K562 (cell line): ENCODE measurements at regions not wholly inside any gene's neighbourhood (a gene's known extent, or its start where the extent isn't known, plus 50 kb on each side); places are given as distances from the start of the nearest gene placed in this dataset.

Experiments used
- ATAC-seq: fragments of 200-7000 bp; cut with Tn5 transposase; 3 replicates; pipeline ENCODE4 v1.9.1; 2020; ENCODE audit warnings: moderate library complexity
- BruUV-seq: library from RNA; stranded (reverse); fragments of 400-500 nt; replicated peaks from 2 replicates; lab custom pipeline; 2021; lab: Mats Ljungman, UMichigan
- CTCF ChIA-PET: fragments of 300-600 bp; formaldehyde crosslinking; extraction: SDS; loops from one replicate; lab custom pipeline; 2021; ENCODE audit warnings: low intra/inter-chr PET ratio; lab: Yijun Ruan, JAX
- POLR2A ChIA-PET: fragments of 300-600, 350-650 bp; sonication (Branson Sonifier 250); formaldehyde crosslinking; extraction: SDS; loops from one replicate; lab custom pipeline; 2021; ENCODE audit warnings: antibody characterized with exemption, inconsistent platforms; lab: Yijun Ruan, JAX
- DNase-seq, 4 experiments: peaks; one replicate each; pipeline versions ENCODE4 v3.0.0 to v3.0.0-alpha.2; 2011 to 2018; ENCODE audit warnings: low spot score in 3 of 4, mixed read lengths in 3 of 4; ENCODE audit errors: extremely low read depth in 1 of 4
- FAIRE-seq: peaks from 2 replicates; lab custom pipeline; 2011; peaks lifted over from hg19 to GRCh38; lab: Jason Lieb, UNC
- H2AFZ ChIP-seq: 2 replicates; pipeline ENCODE4 v1.6.0; 2011; ENCODE audit warnings: low read depth, low read length, control low read depth, inconsistent platforms
- H3K27ac ChIP-seq: fragments of 200-600 bp; 3 replicates; pipeline ENCODE4 v1.8.0; 2011; ENCODE audit warnings: low read depth, mild to moderate bottlenecking, control low read depth, inconsistent platforms, low read length, moderate library complexity, mixed read lengths; ENCODE audit errors: extremely low read depth
- H3K27me3 ChIP-seq, 2 experiments: fragments of 300-600 bp in 1 of 2; 2 replicates in 1 of 2; 3 replicates in 1 of 2; pipeline versions ENCODE4 v1.6.0 to v1.8.0; 2011; ENCODE audit warnings: inconsistent platforms in 2 of 2, low read length in 2 of 2, mild to moderate bottlenecking in 1 of 2, mixed read lengths in 1 of 2, moderate library complexity in 1 of 2; ENCODE audit not compliant: control insufficient read depth in 2 of 2, insufficient read depth in 2 of 2
- H3K36me3 ChIP-seq: fragments of 300-600 bp; 3 replicates; pipeline ENCODE4 v1.8.0; 2011; ENCODE audit warnings: mild to moderate bottlenecking, low read length, inconsistent platforms; ENCODE audit not compliant: control insufficient read depth, insufficient read depth
- H3K4me1 ChIP-seq, 2 experiments: fragments of 200-600 bp in 1 of 2; replicated peaks in 1 of 2; 2 replicates in 1 of 2; 3 replicates in 1 of 2; pipeline versions ENCODE4 v1.5.1 to v1.8.0; 2011; ENCODE audit warnings: inconsistent platforms in 2 of 2, low read length in 2 of 2, mild to moderate bottlenecking in 1 of 2, mixed read lengths in 1 of 2, moderate library complexity in 1 of 2; ENCODE audit not compliant: control insufficient read depth in 2 of 2, insufficient read depth in 2 of 2
- H3K4me2 ChIP-seq: 2 replicates; pipeline ENCODE4 v1.6.1; 2011; ENCODE audit warnings: low read length, control low read depth, inconsistent platforms, mixed read lengths; ENCODE audit not compliant: insufficient read depth
- H3K4me3 ChIP-seq: fragments of 200-600 bp; sonication (generic), shearing (Covaris generic); 2 replicates; pipeline ENCODE4 v1.5.1; 2016; ENCODE audit warnings: control low read depth, inconsistent platforms
- H3K79me2 ChIP-seq: fragments of 200-600 bp; 3 replicates; pipeline ENCODE4 v1.8.0; 2011; ENCODE audit warnings: low read length, inconsistent platforms; ENCODE audit not compliant: control insufficient read depth, insufficient read depth
- H3K9ac ChIP-seq, 2 experiments: 2 replicates each; pipeline versions ENCODE4 v1.6.0 to v1.6.1; 2011; ENCODE audit warnings: low read depth in 2 of 2, low read length in 2 of 2, control low read depth in 1 of 2, inconsistent platforms in 1 of 2, mild to moderate bottlenecking in 1 of 2, mixed read lengths in 1 of 2; ENCODE audit not compliant: insufficient read depth in 1 of 2
- H3K9me1 ChIP-seq: one replicate; pipeline ENCODE4 v1.6.0; 2011; ENCODE audit warnings: inconsistent platforms, mild to moderate bottlenecking, low read length, moderate library complexity; ENCODE audit not compliant: control insufficient read depth, insufficient read depth
- H3K9me3 ChIP-seq: replicated peaks from 2 replicates; pipeline ENCODE4 v1.5.1; 2011; ENCODE audit warnings: low read depth, low read length, inconsistent platforms; ENCODE audit not compliant: control insufficient read depth, insufficient read depth
- H4K20me1 ChIP-seq: replicated peaks from 2 replicates; pipeline ENCODE4 v1.6.1; 2011; ENCODE audit warnings: low read length, inconsistent platforms, mixed read lengths; ENCODE audit not compliant: control insufficient read depth, insufficient read depth
- BMI1 ChIP-seq: fragments of 150-350 bp; IDR thresholded peaks from 2 replicates; pipeline ENCODE4 v1.6.1; 2014; ENCODE audit warnings: low read length
- CBFA2T3 ChIP-seq: fragments of 450-650 bp; IDR thresholded peaks from 2 replicates; pipeline ENCODE4 v1.6.1; 2017
- EP300 ChIP-seq: IDR thresholded peaks from 2 replicates; pipeline ENCODE4 v1.6.1; 2012; ENCODE audit warnings: low read length, improper control_type of control experiment
- FOSL1 ChIP-seq: fragments of 200-800 bp; sonication (Bioruptor generic); conservative IDR thresholded peaks from 2 replicates; pipeline ENCODE4 v1.6.1; 2016; ENCODE audit warnings: missing genetic modification characterization, missing compliant biosample characterization
- GATA2 ChIP-seq: sonication (generic); formaldehyde crosslinking; IDR thresholded peaks from 2 replicates; pipeline ENCODE4 v1.4.0; 2020; ENCODE audit warnings: mild to moderate bottlenecking, missing genetic modification reagents
- HDAC3 ChIP-seq: fragments of 450-650 bp; IDR thresholded peaks from 2 replicates; pipeline ENCODE4 v1.6.1; 2018; ENCODE audit warnings: borderline replicate concordance, mild to moderate bottlenecking, moderate library complexity; ENCODE audit not compliant: partially characterized antibody
- HNRNPK ChIP-seq: fragments of 200-400 bp; formaldehyde crosslinking; IDR thresholded peaks from one replicate; pipeline ENCODE4 v1.6.1; 2018; ENCODE audit warnings: mild to moderate bottlenecking, low read depth, low read length; ENCODE audit not compliant: poor library complexity, severe bottlenecking
- MXI1 ChIP-seq: IDR thresholded peaks from 2 replicates; pipeline ENCODE4 v1.6.1; 2011; ENCODE audit warnings: low read depth, mild to moderate bottlenecking, improper control_type of control experiment, low read length
- PKNOX1 ChIP-seq: fragments of 450-650 bp; IDR thresholded peaks from 2 replicates; pipeline ENCODE4 v1.6.1; 2016
- PRDM10 ChIP-seq: fragments of 450-650 bp; IDR thresholded peaks from 2 replicates; pipeline ENCODE4 v1.6.1; 2018; ENCODE audit not compliant: partially characterized antibody
- SP2 ChIP-seq: IDR thresholded peaks from 2 replicates; pipeline ENCODE4 v1.6.1; 2011; ENCODE audit warnings: mild to moderate bottlenecking, low read depth, low read length, moderate library complexity; ENCODE audit not compliant: poor library complexity, severe bottlenecking; ENCODE audit errors: extremely low read depth
- TSC22D4 ChIP-seq: fragments of 450-650 bp; IDR thresholded peaks from 2 replicates; pipeline ENCODE4 v1.6.1; 2016; ENCODE audit warnings: missing genetic modification characterization, missing biosample characterization, control low read depth
- ZBTB12 ChIP-seq: fragments of 250-450 bp; sonication (Bioruptor Pico); IDR thresholded peaks from 2 replicates; pipeline ENCODE4 v1.4.0; 2020
- ZNF354B ChIP-seq: fragments of 250-450 bp; sonication (Bioruptor Pico); IDR thresholded peaks from 2 replicates; pipeline ENCODE4 v1.4.0; 2020
- ZNF507 ChIP-seq: conservative IDR thresholded peaks from 2 replicates; pipeline ENCODE4 v1.6.1; 2017; ENCODE audit warnings: missing genetic modification characterization, missing compliant biosample characterization
- ZNF584 ChIP-seq: fragments of 200-800 bp; sonication (Bioruptor generic); IDR thresholded peaks from 2 replicates; pipeline ENCODE4 v1.6.1; 2016; ENCODE audit warnings: low read depth, mild to moderate bottlenecking, missing genetic modification characterization, missing compliant biosample characterization
- WGBS: fragments of 100-300 bp; shearing (Covaris generic); methylation state at CpG from one replicate; pipeline ENCODE4 v1.1.6; 2016; ENCODE audit warnings: low coverage, mixed read lengths; ENCODE audit not compliant: insufficient coverage; ENCODE audit errors: missing lambda C conversion rate; 5-methylcytosine and 5-hydroxymethylcytosine counted together
- in situ Hi-C: fragments of 300-500 bp; cut with MboI; formaldehyde crosslinking; loops from 4 replicates; pipeline ENCODE4 v1.15.0; 2018; ENCODE audit warnings: inconsistent platforms, mixed read lengths
- intact Hi-C: fragments of 100-400 bp; cut with micrococcal nuclease; formaldehyde crosslinking; loops from 2 replicates; pipeline ENCODE4 v1.14.2; 2022

- TF ChIP-seq BMI1 = no peak
- no peak for TF ChIP-seq SP2
- TF ChIP-seq MXI1 = no peak
- no peak for TF ChIP-seq ZNF507
These were observed 496.0 kb upstream of the MAP2 start (continued) for GRCh38 chr2:208927867-208928266.

- H3K4me2 ChIP-seq = 0 out of 2 replicates have a peak overlapping the region, but pooled peaks have one; percentile 7
- H3K9me1 ChIP-seq = no peaks in the 10 kb centered on the region
- CTCF ChIA-PET = no interaction called here
- DNase-seq (peak in 1 of 4 experiments; percentile 49), FAIRE-seq (no peak), ATAC-seq (peak; percentile 92)
- no peaks in the 10 kb centered on the region for H3K36me3 ChIP-seq
- no peak overlapping the region for H3K4me3 ChIP-seq
- in situ Hi-C loops (no loop called here), intact Hi-C loops (no loop called here)
- no peaks in the 10 kb centered on the region for H3K9me3 ChIP-seq
- no peaks in the 10 kb centered on the region for H4K20me1 ChIP-seq
- peak overlapping the region; percentile 53; the same call in 2 of the 3 replicates for H3K27ac ChIP-seq
- POLR2A ChIA-PET = interaction anchor here (1.6 kb wide), 1 partner anchor 9 kb away, joined by 5 read pairs; no protein-coding TSS in a partner anchor
- peak overlapping the region in 1 of 2 experiments; percentile 32; a peak in 1 of 4 replicates for H3K9ac ChIP-seq
- BruUV-seq = no TSS peak
- H3K79me2 ChIP-seq = no peaks in the 10 kb centered on the region
- H3K27me3 ChIP-seq = no peaks in the 10 kb centered on the region
- peak overlapping the region; percentile 56 for H2AFZ ChIP-seq
- WGBS = 3% methylated on average over 5 of the region's 5 CpGs
- H3K4me1 ChIP-seq = peaks cover 0 to 12% of the 10 kb centered on the region in 2 experiments; a peak in 3 of 5 replicates
- peak; percentile 24; the same call in 1 of the 2 replicates for TF ChIP-seq CBFA2T3
- peak; percentile 64 for TF ChIP-seq PKNOX1
- TF ChIP-seq TSC22D4 (tag) = no peak
- no peak for TF ChIP-seq PRDM10
- TF ChIP-seq EP300 = peak; percentile 98
- TF ChIP-seq FOSL1 (tag) = peak; percentile 58
- peak; percentile 59 for TF ChIP-seq GATA2 (CRISPR knock-in tag)
- peak; percentile 45; the same call in 1 of the 2 replicates for TF ChIP-seq ZBTB12
- TF ChIP-seq ZNF354B (CRISPR knock-in tag) = no peak
- TF ChIP-seq HNRNPK = no peak
- peak; percentile 27 for TF ChIP-seq HDAC3
- peak; percentile 90; the same call in 1 of the 2 replicates for TF ChIP-seq ZNF584 (CRISPR knock-in tag)
These were observed 494.5 kb upstream of the MAP2 start for GRCh38 chr2:208929139-208929864.
